Kidney (tissue), 13 donors: ENCODE measurements at regions not wholly inside any gene's neighbourhood (a gene's known extent, or its start where the extent isn't known, plus 50 kb on each side); places are given as distances from the start of the nearest gene placed in this dataset.
A peak's percentile ranks its signal among the peaks of the same experiment; 100 is the strongest.

Experiments used
- DNase-seq, 5 donors: peaks; one replicate each; pipeline ENCODE4 v3.0.0-alpha.2; 2013 to 2020
- FAIRE-seq: peaks from 2 replicates; lab custom pipeline; 2012; peaks lifted over from hg19 to GRCh38; lab: Jason Lieb, UNC
- H3K27ac ChIP-seq, 2 donors: one replicate each; pipeline ENCODE4 v1.7.0; 2013; ENCODE audit warnings: low read depth in 2 of 2, low read length in 2 of 2, inconsistent platforms in 1 of 2
- H3K27me3 ChIP-seq: one replicate; pipeline ENCODE4 v1.7.1; 2013; ENCODE audit warnings: low read length, inconsistent platforms; ENCODE audit not compliant: control insufficient read depth, insufficient read depth
- H3K36me3 ChIP-seq, 3 donors: one replicate each; pipeline versions ENCODE4 v1.7.0 to v1.7.1; 2013; ENCODE audit warnings: low read length in 3 of 3, control low read depth in 1 of 3, inconsistent platforms in 1 of 3; ENCODE audit not compliant: insufficient read depth in 3 of 3, control insufficient read depth in 2 of 3
- H3K4me1 ChIP-seq, 3 donors: one replicate each; pipeline versions ENCODE4 v1.7.0 to v1.7.1; 2013; ENCODE audit warnings: low read length in 3 of 3, inconsistent platforms in 1 of 3, low read depth in 1 of 3; ENCODE audit not compliant: control insufficient read depth in 2 of 3, insufficient read depth in 2 of 3
- H3K4me3 ChIP-seq, 3 donors: one replicate each; pipeline versions ENCODE4 v1.7.0 to v1.8.1; 2013; ENCODE audit warnings: low read length in 3 of 3, control low read depth in 1 of 3, inconsistent platforms in 1 of 3
- H3K9ac ChIP-seq, 3 donors: one replicate each; pipeline versions ENCODE4 v1.7.0 to v1.7.1; 2013; ENCODE audit warnings: low read length in 3 of 3, control low read depth in 1 of 3, inconsistent platforms in 1 of 3
- H3K9me3 ChIP-seq, 3 donors: one replicate each; pipeline versions ENCODE4 v1.7.0 to v1.7.1; 2013; ENCODE audit warnings: low read length in 3 of 3, control low read depth in 1 of 3, inconsistent platforms in 1 of 3; ENCODE audit not compliant: control insufficient read depth in 2 of 3, insufficient read depth in 1 of 3
- intact Hi-C: fragments of 100-400 bp; cut with DNase I; formaldehyde crosslinking; loops from one replicate; pipeline ENCODE4 v1.11.1; 2022
- TF ChIP-seq, protein P1 (sequence below): IDR thresholded peaks from 3 replicates; pipeline ENCODE4 v1.5.1; 2012; ENCODE audit warnings: mild to moderate bottlenecking, moderate library complexity, borderline replicate concordance; ENCODE audit not compliant: insufficient read depth; ENCODE audit errors: extremely low read depth
- donor health status: control.
- donor health status: control.
- donor health status: control.
- donor health status: control.
- donor health status: control.
- donor health status: DM: yes; HTN: yes; CAD: no.
- donor health status: Normal renal cell carcinoma (clear cell type).

DNA sequence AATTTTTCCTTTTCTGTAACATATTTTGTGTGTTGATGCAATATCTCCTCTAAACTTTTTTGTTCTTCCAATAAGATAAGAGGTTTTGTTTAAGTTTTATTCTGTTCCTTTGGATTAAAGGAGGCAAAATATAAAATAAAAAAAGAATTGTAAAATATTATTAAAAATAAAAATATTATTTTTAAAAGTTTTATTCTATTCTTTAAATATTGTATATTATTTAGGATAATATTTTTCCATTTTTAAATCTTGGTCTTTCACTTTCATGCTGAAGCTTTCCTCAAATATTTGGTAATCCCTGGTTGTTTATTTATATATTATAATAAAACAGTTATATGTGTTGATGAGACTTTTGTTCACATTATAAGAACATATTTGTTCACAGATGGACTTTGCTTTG is 187.9 kb upstream of the PDE5A start:
- no peak overlapping the region for H3K9ac ChIP-seq
- H3K9me3 ChIP-seq, result no peaks in the 10 kb centered on the region
- no peaks in the 10 kb centered on the region for H3K27me3 ChIP-seq
- DNase-seq, result no peak
- no peaks in the 10 kb centered on the region for H3K36me3 ChIP-seq
- TF ChIP-seq, protein P1, sequence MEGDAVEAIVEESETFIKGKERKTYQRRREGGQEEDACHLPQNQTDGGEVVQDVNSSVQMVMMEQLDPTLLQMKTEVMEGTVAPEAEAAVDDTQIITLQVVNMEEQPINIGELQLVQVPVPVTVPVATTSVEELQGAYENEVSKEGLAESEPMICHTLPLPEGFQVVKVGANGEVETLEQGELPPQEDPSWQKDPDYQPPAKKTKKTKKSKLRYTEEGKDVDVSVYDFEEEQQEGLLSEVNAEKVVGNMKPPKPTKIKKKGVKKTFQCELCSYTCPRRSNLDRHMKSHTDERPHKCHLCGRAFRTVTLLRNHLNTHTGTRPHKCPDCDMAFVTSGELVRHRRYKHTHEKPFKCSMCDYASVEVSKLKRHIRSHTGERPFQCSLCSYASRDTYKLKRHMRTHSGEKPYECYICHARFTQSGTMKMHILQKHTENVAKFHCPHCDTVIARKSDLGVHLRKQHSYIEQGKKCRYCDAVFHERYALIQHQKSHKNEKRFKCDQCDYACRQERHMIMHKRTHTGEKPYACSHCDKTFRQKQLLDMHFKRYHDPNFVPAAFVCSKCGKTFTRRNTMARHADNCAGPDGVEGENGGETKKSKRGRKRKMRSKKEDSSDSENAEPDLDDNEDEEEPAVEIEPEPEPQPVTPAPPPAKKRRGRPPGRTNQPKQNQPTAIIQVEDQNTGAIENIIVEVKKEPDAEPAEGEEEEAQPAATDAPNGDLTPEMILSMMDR, result no peak
- H3K27ac ChIP-seq, result no peak overlapping the region
- H3K4me1 ChIP-seq, result no peaks in the 10 kb centered on the region
- FAIRE-seq, result peak; percentile 94
- no peak overlapping the region for H3K4me3 ChIP-seq
- intact Hi-C loops, result no loop called here

DNA sequence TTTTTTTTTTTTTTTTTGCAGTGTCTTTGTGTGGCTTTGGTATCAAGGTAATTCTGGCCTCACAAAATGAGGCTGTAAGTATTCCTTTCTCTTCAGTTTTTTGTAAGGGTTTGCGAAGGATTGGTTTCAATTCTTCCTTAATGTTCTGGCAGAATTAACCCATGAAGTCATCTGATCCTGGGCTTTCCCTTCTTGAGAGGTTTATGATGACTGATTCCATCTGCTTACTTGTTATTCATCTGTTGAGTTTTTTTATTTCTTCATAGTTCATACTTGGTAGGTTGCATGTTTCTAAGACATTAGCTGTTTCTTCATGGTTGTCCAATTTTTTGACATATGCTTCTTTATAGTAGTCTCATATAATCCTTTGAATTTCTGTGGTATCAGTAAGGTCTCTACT is 181.4 kb upstream of the PDE5A start:
- DNase-seq, result peak in 2 of 5 donors; percentile 9 to 18
- Histone ChIP-seq H3K9me3 (peaks cover 0 to 5% (median 0%) of the 10 kb centered on the region in 3 donors), H3K9ac (no peak overlapping the region), H3K36me3 (no peaks in the 10 kb centered on the region), H3K27me3 (no peaks in the 10 kb centered on the region), H3K27ac (no peak overlapping the region), H3K4me1 (no peaks in the 10 kb centered on the region), H3K4me3 (no peak overlapping the region)
- FAIRE-seq, result no peak
- intact Hi-C loops, result no loop called here
- TF ChIP-seq, protein P1, result no peak

DNA sequence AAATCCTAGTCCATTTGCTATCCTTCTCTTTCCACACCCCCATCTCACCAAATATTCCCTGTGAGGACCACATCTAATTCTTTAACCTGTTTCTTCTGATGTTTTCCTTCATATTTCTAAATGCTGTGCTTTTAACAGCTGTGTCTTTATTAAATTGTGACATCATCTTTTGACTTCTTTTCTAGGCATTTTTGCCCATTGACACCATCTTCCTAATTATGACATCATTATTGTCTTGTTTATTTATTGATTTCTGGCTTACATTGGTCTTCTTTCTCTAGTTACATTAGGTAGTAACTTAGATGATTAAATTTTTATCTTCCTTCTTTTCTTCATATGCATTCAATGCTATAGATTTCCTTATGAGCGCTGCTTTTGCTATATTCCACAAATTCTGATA is 175.8 kb upstream of the PDE5A start:
- intact Hi-C loops, result no loop called here
- Histone ChIP-seq H3K4me3 (no peak overlapping the region), H3K36me3 (no peaks in the 10 kb centered on the region), H3K4me1 (no peaks in the 10 kb centered on the region), H3K9ac (no peak overlapping the region), H3K27me3 (no peaks in the 10 kb centered on the region), H3K27ac (no peak overlapping the region), H3K9me3 (peaks cover 0 to 5% (median 0%) of the 10 kb centered on the region in 3 donors)
- DNase-seq (no peak), FAIRE-seq (no peak)
- TF ChIP-seq, protein P1, result no peak

DNA sequence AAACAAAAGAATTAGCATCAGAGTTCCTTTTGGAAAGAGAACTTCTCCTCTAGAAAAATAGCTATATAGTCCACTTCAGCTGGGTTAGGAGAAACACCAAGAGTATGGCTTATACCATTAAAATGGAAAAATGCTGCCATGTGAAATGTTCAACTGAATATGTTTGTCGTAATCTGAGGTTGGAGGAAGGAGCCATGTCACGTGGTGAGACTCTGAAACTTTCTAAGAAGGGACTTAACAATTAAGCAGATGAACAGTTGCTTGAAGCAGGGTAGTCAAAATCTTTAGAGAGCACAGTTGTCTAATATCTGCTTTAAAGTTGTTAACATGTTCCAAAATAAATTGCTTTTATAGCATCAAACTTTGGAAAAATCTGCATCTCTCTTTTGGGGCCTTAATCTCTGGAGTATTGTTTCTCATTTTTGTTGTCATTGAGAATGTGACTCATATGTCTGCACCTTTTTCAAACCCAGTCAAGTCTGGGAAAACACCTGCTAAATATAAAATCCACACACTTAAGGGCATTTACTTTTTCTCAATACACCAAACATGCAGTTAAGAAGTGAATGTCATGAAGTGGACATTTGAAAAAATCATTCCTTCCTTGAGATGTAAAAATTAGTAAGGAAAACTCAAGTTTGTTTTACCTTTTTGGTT is 168.8 kb upstream of the PDE5A start:
- no peak overlapping the region for H3K27ac ChIP-seq
- H3K4me1 ChIP-seq, result no peaks in the 10 kb centered on the region
- DNase-seq (no peak), FAIRE-seq (no peak)
- H3K36me3 ChIP-seq, result no peaks in the 10 kb centered on the region
- TF ChIP-seq, protein P1, result no peak
- H3K27me3 ChIP-seq, result no peaks in the 10 kb centered on the region
- H3K9ac ChIP-seq, result no peak overlapping the region
- no peak overlapping the region for H3K4me3 ChIP-seq
- intact Hi-C loops, result no loop called here
- no peaks in the 10 kb centered on the region for H3K9me3 ChIP-seq
